Urothelium cell line (cell line): ENCODE measurements at regions not wholly inside any gene's neighbourhood (a gene's known extent, or its start where the extent isn't known, plus 50 kb on each side); places are given as distances from the start of the nearest gene placed in this dataset.

Source experiments
- DNase-seq: peaks from one replicate; pipeline ENCODE4 v3.0.0; 2011; ENCODE audit warnings: low spot score, mixed read lengths
- FAIRE-seq: peaks from 2 replicates; lab custom pipeline; 2011; peaks lifted over from hg19 to GRCh38; lab: Jason Lieb, UNC

DNA sequence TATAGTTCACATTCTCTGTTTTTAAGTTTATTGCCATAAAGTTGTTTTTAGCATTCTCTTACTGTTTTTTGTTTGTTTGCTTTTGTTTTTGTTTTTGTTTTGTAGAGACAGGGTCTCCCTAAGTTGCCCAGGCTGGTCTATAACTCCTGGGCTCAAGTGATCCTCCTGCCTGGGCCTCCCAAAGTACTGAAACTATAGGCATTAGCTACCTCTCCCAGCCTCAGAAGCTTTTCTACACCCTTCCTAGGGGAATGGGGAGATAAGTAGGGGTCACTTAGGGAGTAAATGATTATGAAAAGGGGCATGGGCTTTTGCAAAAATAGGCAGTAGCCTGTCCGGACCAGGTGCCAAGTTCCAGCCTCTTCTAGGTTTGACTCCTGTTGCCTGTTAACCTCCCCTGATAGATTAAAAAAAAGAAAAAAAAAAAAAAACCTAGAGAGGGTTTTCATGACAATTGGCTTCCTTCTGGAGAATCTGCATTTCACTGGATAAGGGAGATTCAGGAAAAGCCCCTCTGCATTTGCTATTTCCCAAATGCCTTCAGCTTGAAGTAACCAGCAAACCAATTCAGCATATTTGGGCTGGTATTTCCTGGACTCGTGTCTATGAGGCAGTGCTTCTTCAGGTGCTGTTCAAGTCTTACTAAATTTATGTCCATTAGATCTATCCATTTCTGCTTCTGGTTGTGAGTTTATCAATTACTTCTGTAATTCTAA lies 216.8 kb downstream of the TM9SF2 start:
- FAIRE-seq, result no peak

DNA sequence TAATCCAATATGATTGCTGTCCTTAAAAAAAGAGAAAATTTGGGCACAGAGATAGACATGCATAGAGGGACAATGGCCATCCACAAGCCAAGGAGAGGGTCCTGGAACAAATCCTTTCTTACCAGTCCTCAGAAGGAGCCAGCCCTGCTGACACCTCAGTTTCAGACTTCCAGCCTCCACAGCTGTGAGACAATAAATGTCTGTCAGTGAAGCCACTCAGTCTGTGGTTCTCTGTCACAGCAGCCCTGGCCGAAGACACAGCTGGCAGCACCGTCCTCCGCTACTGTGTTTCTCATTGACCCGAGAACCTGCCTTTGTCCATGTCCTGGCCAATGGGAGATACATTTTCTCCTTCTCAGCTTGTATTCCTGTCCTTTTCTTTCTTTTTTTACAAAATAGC lies 207.9 kb downstream of the TM9SF2 start:
- DNase-seq (no peak), FAIRE-seq (no peak)

More for the DNA sequence above, 216.8 kb downstream of the TM9SF2 start:
- no peak for DNase-seq

GRCh38 chr13:99704390-99704789 lies 203.1 kb downstream of the TM9SF2 start:
- FAIRE-seq, result no peak
- no peak for DNase-seq

DNA sequence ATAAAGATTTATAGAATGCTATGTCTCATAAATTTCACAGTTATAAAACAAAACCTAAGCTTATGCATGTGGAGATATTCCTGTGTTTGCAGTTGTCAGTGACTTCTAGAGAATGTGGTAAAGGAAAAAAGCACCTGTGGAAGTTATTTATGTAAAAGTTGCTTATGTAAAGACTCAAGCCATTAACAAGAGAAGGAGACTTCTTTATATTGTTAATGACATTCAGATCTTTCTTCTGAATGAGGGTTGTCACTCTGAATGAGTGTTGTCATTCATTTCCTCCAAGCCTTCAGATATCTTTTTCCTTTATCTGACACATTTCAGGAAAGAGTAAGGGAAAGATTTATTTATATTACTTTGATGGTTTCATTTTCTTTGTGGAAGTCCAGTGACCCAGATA lies 202.6 kb downstream of the TM9SF2 start:
- DNase-seq (no peak), FAIRE-seq (no peak)

DNA sequence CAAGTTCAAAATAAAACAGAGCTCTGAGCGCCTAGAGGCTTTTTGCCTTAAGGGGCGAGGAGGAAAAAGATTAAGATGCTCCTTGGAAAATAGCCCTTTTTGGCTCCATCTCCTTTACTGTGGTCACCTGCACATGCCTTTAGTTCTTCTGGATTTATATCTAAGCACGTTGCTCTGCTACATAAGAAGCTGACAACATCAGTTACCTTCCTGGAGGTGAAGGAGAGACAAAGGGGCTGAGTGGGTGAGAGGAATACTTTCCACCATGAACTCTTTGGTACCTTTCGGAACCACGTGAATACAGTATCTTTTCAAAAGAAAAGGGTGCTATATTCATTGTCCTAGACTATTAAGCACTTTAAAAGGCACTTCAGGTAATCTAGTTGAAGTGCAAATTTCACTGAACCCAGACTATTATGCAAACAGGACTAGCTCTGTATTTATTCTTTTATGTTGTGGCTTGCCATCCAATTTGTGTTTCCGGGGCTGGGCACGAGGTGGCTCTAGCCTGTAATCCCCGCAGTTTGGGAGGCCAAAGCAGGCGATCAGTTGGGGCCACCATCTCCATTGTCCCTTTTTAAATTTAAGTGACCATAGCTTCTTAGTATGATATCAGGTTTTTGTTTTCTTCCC lies 201.5 kb downstream of the TM9SF2 start:
- no peak for FAIRE-seq
- DNase-seq, result no peak

DNA sequence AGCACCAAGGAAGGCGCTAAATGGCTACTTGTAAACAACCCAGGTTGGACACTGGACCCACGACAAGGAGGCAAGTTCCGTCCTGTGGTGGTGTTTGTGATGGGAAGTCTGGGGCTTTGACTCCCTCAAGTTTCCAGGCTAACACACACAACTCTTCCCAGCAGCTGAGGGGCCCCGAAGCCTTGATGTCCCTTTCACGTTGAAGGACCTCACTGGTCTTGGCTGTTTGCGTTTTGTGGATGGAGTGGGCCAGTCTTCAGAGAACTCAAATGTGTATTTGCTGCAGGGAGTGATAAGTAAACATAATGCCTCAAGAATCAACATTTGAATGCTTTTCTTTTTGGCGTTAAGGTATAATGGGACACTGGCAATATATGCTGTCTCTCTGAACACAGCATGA lies 199.2 kb downstream of the TM9SF2 start:
- no peak for FAIRE-seq

GRCh38 chr13:99698816-99699099 lies 197.5 kb downstream of the TM9SF2 start:
- FAIRE-seq (no peak), DNase-seq (no peak)

More for the DNA sequence above, 199.2 kb downstream of the TM9SF2 start:
- no peak for DNase-seq

- DNase-seq (no peak), FAIRE-seq (no peak)
Observed at GRCh38 chr13:99698010-99698815, 196.9 kb downstream of the TM9SF2 start.

DNA sequence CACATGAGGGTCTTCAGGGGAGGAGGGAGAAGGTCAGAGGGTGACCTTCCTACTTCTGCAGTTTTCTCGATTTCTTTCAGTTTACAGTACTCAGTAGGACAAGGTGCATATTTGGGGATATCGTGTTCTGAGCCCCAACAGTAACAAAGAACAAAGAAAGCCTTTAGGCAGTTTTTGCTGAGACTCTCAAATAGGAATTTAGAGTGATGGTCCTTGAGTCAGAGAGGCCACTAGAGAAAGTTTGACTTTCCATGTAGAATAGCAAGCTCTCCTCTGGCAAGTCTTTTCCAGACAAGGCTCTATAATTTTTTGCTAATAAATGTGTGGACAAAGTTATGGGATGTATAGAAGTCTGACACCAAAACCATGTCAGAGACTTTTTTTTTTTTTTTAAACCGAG lies 194.6 kb downstream of the TM9SF2 start:
- no peak for FAIRE-seq
- no peak for DNase-seq

GRCh38 chr13:99693852-99694611 lies 192.8 kb downstream of the TM9SF2 start:
- DNase-seq, result no peak
- no peak for FAIRE-seq

GRCh38 chr13:99693351-99693750 lies 192.1 kb downstream of the TM9SF2 start:
- FAIRE-seq, result no peak

GRCh38 chr13:99692854-99693253 lies 191.6 kb downstream of the TM9SF2 start:
- FAIRE-seq, result no peak
- no peak for DNase-seq

More at GRCh38 chr13:99693351-99693750, 192.1 kb downstream of the TM9SF2 start:
- DNase-seq, result no peak

- DNase-seq (no peak), FAIRE-seq (no peak)
Observed at GRCh38 chr13:99691552-99691951, 190.3 kb downstream of the TM9SF2 start.

DNA sequence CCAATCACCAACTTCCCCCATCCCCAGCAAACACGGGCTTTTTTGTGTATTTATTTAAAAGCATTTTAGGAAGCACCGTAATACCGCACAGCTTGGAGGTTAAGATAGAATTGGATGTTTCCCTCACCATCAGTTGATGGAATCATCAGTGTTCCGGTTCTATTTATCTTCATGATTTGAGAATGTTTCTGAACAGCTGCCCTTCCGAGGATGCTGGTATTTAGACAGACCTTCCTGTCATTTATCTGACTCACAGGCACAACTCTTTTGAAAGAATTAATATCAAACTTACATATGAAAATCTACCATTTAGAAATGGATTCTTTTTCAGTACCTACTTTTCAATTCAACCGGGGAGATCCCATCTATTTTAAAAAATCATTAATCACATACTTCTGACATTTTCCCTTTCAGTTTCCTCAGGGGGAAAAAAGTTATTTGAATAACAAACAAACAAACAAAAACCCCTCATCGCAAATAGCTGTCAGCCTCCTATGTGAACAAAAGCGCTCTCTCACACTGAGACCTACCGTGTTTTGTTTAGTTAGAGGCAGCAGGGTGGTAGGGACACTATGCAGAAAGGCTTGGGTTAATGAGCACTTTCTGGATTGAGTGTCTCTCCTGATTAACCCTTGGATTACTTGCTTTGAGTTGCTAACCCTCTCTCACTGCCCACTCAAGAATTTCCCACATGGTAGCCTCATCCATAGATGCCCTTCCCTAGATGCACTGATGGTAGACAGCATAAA lies 189.3 kb downstream of the TM9SF2 start:
- DNase-seq, result no peak
- no peak for FAIRE-seq

DNA sequence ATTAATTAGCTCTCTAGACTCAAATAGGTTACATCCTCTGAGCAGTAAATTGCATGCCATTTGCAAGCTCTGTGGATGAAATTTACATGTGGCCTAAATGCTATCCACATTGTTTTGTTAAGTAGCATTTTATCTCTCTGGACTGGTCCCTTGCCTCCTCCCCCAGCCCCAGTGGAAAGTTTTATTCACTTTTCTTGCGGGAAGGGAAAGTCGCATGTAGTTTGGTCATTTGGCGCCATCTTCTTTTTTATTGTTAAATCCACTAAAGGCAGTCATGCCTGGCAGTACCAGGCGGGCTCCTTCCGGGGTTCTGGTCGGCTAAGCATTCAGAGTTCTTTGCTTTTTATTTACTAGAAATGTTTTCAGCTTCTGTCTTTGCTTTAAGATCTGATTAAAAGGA lies 188.7 kb downstream of the TM9SF2 start:
- no peak for FAIRE-seq
- DNase-seq, result no peak

DNA sequence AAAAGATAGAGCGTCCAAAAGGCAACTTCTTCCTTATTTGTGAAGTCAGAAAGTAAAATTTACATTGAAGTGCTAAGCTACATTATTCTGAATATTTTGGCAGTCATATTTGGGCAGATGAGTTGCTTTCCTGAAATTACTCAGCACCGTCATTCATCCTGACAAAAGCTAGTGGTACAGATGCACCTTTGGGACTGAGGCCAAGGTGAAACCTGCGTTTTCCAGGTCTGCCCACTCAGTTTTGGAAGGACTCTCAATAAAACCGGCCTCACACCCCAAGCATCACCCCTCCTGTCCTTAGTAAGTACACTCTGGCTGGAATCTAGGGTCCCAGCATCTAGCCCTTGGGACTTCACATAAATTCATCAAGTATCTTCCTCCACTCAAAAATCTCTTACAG lies 187.5 kb downstream of the TM9SF2 start:
- no peak for FAIRE-seq

GRCh38 chr13:99687723-99688397 lies 186.6 kb downstream of the TM9SF2 start:
- no peak for FAIRE-seq

More for the DNA sequence above, 187.5 kb downstream of the TM9SF2 start:
- no peak for DNase-seq

DNA sequence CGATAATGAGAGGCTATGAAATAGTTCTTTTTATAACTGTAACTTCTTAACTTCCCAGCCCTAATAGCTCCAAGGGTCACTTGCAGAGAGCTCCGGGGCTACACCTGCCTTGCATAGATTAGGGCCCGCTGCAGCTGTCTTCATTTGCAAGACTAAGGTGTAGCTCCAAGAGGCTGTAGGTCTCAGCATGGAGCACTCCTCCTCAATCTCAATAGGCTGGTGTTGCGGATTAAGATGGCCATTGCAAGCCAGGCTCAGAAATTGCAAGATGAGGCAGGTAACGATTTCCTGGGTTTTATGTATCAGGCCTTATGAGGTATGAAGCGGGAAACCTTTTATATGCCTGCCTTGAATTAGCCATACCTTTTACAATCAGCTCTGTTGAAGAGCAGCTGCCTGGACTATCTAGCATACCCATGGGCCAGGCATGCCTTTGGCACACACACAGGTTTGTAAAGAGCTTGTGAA lies 185.7 kb downstream of the TM9SF2 start:
- DNase-seq (no peak), FAIRE-seq (no peak)

More at GRCh38 chr13:99687723-99688397, 186.6 kb downstream of the TM9SF2 start:
- DNase-seq, result no peak

GRCh38 chr13:99686157-99686572 lies 184.9 kb downstream of the TM9SF2 start:
- FAIRE-seq (no peak), DNase-seq (no peak)

GRCh38 chr13:99681695-99682094 lies 180.4 kb downstream of the TM9SF2 start:
- no peak for DNase-seq
- no peak for FAIRE-seq
